Panc1 (cell line): ENCODE measurements at regions not wholly inside any gene's neighbourhood (a gene's known extent, or its start where the extent isn't known, plus 50 kb on each side); places are given as distances from the start of the nearest gene placed in this dataset.

ENCODE experiments used
- CTCF ChIP-seq: fragments of 450-650 bp; IDR thresholded peaks from 2 replicates; pipeline ENCODE4 v1.5.1; 2017; ENCODE audit warnings: mild to moderate bottlenecking
- POLR2AphosphoS5 ChIP-seq: IDR thresholded peaks from 2 replicates; pipeline ENCODE4 v1.6.1; 2012; ENCODE audit warnings: mild to moderate bottlenecking, low read depth, low read length, moderate library complexity

- no peak for TF ChIP-seq POLR2AphosphoS5
- TF ChIP-seq CTCF: no peak
Observed at GRCh38 chr13:88345171-88345847, 674.1 kb downstream of the SLITRK5 start.
